GM18868 (cell line): ENCODE measurements at regions not wholly inside any gene's neighbourhood (a gene's known extent, or its start where the extent isn't known, plus 50 kb on each side); places are given as distances from the start of the nearest gene placed in this dataset.

Experiments used
- ATAC-seq: cut with Tn5 transposase; IDR thresholded peaks from one replicate; pipeline ENCODE4 v1.9.1; 2021; ENCODE audit warnings: mild to moderate bottlenecking, moderate library complexity; ENCODE audit not compliant: unreplicated experiment

DNA sequence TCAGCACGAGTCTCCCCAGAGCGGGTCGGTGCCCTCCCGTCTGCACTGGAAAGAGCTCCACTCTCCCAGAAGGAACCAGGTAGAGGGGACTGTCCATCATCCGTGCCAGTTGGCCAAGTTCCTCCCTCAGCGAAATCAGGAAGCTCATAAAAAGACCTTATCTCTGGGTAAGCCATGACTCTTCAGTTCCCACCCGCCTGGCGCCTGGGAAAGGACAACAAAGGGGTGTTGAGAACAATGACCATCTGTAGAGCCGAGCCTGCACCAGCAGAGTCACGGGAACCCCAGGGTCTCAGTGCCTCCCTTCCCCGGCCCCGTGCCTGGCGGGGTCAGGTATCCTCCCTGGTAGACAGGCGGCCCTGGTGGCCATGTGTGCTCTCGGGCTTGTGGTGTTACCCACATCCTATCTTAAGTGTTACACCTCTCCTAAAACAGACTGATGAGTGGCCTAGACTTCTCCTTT lies 190.7 kb downstream of the AXIN2 start:
- ATAC-seq: no peak

DNA sequence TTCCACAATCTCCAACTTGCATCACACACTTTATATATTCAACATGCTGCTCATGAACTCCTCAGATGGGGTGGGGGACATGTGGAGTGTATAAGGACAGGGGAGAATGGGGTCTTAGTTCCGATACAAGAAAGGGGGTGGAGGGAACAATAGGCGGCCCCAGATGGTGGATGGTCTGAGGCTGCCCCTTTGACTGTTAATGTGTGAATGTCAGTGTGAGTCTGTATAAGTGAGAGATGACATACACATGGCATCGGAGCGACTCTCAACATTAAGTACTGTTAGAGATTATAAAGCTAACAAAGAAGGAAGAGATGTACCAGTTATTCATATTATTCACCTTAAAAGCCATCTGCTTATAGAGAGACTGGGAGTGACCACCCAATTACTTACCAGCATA lies 193.1 kb downstream of the AXIN2 start:
- no peak for ATAC-seq

DNA sequence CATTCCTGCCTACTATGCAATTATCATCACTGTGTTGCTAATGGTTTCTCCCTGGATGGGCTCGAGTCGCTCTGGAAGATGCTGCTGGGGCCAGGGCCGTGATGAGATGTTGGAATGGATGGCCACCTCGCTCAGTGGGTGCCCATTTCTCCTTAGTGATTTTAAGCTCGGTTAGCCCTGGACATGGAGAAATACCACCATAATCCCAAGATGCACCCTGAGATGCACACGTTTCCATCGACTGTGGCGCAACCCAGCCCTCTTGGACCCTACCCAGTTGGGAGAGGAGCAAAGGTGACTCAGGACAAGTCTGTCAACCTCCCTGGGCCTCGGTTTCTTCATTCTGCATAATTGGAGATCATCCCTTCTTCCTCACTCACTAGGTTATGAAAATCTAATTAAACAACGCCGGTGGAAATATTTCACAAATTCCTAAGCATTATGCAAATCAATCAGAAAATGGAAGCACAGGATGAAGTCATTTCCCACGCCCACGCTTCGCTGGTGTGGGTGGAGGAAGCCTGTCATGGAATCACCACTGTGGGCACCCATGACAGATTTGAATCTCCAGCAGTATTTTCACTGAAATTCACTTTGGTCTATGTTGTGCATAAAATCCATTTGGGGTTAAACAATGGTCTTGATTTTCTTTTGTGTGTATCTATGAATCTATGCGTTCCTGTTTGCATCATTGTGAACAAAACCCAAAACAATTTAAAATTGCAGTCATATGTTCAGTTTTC lies 195.2 kb downstream of the AXIN2 start:
- ATAC-seq: no peak

DNA sequence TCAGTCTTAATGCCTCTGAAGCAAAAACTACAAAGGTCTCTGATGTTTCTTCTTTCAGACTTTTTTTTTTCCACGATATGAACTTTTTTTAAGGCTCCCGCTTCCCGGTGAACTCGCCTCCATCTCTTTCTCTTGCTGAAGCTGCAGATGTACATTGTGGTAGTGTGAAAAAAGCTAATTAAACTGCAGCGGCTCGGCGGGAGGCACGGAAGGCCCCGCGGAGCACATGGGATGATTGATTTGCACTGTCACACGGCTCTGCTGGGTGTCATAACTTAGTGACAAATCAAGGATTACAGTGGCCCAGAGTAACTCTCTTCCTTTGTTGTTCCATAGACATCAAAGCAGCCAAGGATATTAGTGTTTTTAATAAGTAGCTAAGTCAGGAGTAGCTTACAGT lies 196.3 kb downstream of the AXIN2 start:
- ATAC-seq: no peak

DNA sequence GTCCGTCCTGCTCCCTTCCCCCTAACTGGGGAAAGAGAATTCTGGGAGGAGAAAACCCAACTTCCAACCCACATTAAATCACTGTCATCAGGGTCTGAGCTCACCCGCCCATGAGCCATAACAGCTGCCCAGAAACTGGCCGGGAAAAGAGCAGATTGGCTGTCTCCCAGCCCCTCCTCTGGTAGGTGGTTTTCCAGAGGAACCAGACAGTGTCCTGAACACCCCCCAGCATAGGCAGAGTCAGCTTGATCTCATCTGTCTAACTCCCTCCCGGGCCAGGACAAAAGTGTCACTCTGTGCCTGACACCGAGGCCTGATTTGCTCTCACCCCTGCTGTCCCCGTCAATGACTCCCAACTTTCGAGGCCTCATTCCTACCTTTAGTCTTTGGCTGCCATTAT lies 197.0 kb downstream of the AXIN2 start:
- no peak for ATAC-seq

DNA sequence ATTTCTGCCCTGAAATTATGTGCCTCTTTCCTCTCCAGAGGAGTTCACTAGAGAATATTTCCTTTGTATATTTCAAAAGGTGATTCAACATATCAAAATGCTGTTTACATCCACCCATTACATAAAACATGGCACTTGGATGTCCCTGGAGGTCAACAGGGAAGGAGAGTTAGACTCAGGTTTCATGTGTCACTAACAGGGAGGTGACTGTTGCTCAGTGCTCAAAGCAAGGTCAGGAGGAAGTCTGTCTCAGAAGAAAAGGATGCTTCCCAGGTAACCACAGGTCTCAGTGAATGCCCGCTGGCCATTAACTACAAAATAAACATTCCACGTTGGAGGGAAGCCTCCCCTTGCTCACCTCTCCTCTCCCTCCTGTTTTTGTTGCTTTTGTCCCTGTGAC lies 198.6 kb downstream of the AXIN2 start:
- ATAC-seq: no peak

DNA sequence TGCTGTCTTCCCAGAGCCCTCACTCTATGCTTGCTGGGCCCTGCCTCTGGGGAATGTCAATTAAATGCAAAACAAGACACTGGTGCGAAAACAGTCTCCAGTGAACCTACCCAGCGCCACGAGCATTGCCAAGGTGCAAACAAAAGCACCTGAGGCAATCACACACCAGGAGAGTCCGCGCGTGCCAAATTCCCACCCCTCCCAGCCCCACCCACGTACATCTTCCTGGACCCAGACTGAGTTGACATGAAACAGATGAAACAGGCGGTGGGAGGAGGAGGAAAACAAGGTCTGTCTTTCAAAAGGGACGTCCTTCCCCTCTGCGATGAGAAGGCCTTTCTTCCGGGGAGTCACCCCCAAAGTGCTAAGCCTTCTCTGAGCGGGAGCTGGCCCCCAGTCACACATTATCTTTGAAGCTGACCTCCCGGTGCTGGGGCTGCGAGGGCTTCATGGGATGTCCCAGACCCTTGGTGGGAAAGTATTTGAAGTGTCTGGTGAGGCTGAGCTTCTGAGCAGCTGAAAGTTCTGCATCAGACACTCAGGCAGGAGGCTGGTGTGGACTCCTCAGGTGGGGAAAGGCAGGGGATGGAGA lies 200.4 kb downstream of the AXIN2 start:
- no peak for ATAC-seq

DNA sequence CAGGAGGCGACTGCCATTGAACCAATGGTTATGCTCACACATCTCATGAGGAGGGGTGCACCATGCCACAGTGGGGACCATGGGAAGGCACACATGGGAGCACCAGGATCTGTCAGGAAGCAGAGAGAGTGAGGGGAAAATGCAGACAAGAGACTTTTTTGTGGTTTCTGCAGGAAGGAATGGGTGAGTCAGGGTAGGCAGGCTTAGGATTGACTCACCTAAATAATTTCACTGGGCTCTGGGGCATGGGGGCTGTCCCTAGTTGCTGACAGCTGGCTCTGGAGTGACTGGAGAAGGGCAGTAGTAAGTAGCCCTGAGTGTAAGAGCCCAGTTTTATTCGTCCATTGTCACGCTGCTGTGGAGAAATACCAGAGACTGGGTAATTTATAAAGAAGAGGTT lies 202.4 kb downstream of the AXIN2 start:
- no peak for ATAC-seq

DNA sequence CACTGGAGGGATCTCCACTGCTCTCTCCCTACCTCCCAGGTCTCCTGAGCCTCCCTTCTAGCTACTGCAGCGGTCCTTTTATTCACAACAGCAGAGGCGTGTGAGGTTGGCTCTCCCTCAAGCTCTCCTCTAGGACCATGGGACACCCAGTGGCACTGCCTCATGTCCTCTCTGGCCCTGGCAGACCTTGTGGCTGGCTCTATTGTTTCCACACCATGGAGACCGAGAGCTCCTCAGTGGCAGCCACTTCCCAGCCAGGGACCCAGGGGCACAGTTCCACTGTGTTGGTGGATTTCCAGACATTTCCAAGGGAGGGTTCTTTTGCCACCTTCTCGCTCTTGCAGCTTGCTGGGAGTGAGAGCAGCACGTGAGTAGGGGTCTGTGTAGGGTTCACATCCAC lies 204.9 kb downstream of the AXIN2 start:
- ATAC-seq: no peak

DNA sequence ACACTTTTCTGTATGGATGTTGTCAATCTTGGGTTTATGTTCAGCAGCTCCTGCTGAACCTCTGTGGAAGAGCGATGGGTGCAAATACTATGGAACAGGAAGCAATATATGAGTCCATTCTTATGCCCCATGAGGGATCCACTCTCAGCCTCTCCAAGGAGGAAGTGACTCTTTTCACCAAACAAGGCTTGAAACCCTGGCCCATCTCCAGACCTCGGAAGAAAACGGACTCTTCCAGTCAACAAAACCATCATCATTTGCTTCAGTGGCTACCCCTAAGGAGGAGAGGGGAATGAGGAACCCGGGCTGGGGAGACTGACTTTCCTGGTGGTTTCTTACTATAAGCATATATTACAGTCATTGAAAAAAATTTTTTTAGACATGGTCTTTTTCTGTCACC lies 206.2 kb downstream of the AXIN2 start:
- ATAC-seq: no peak

DNA sequence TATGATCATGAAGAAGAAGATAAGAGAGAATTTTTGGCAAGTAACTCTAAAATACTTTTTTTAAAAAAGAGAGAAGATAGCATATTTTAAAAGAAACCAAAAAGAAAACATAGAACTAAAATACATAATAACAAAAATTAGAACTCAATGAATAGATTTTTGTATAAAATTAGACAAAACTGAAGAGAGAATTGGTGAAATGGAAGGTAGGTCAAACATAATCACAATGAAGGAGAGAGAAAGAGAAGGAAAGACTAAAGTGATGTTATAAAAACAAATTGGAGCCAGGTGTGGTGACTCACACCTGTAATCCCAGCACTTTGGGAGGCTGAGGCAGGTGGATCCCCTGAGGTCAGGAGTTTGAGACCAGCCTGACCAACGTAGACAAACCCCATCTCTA lies 211.5 kb downstream of the AXIN2 start:
- no peak for ATAC-seq

DNA sequence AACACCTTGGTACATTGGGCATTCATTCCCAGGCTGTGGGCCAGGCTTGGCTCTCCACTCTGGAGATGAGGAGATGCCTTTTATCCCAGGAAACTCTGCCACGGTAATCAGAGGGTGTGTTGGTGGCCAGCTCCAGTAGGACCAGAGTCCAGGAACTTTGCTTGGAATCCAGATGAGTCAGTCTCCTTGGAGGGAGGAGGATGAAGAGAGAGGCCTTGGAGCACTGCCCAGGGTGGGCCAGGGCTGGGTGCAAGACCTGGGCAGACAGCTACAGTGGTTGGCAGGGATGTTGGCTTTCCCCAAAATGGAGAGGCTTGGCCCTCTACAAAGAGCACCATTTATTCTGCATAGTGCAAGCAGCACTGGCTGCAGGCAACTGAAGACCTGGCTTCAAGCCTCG lies 209.0 kb downstream of the RGS9 start:
- no peak for ATAC-seq

DNA sequence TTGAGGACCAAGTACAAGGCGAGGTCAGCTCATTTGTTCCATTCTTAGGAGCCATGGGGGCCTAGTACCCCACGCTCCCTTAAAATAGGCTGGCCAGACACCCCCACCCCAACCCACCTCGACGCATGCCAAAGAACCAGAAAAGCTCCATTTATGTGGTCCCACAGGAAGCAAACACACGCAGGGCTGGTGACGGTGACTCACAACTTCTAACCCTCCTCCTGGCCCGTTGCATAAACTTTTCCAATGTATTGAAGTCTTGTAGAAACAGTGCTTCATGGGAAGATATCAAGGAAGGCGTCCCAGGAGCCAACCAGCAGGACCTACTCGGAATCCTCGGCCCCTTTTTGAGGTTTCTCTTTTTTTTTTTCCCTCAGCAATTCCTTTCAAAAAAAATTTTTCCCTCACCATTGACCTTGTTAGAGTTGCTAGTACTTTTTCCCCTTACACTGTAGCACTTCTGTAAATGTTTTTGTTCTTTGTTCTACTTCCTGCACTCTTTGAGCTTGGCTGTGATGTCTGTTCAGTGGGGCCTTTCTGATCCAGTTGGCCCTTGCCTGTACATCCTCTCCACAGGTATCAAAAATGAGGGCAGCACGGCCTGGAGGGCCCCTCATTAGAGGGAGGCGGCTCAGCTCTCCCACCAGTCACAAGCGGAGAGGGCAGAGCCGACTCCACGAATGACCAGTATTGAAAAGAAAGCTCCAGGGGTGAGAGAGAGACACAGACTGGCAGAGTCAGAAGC lies 208.3 kb downstream of the RGS9 start:
- ATAC-seq: no peak

DNA sequence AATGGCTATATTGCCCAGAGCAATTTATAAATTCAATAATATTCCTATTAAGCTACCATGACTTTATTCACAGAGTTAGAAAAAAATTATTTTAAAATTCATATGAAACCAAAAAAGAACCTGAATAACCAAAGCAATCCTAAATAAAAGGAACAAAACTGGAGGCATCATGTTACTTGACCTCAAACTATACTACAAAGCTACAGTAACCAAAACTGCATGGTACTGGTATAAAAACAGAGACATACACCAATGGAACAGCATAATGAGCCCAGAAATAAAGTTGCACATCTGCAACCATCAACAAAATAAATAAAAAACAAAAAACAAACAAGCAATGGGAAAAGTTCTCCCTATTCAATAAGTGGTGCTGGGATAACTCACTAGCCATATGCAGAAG lies 203.2 kb downstream of the RGS9 start:
- no peak for ATAC-seq

DNA sequence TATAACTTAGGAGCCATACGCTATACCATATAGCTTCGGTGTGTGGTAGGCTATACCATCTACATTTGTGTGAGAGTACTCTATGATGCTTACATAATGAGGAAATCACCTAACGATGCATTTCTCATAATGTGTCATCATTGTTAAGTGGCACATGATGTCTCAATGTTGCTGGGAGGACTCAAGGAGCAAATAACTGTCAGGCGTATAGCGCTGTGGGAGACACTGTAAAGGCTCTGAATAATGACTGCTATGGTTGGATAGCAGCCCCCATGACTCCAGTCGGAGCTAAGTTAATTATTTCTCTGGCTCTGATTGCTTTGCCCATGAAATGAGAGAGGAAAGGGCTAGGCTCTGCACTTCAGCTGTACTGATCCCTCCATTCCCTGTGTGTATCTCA lies 197.2 kb downstream of the RGS9 start:
- no peak for ATAC-seq

DNA sequence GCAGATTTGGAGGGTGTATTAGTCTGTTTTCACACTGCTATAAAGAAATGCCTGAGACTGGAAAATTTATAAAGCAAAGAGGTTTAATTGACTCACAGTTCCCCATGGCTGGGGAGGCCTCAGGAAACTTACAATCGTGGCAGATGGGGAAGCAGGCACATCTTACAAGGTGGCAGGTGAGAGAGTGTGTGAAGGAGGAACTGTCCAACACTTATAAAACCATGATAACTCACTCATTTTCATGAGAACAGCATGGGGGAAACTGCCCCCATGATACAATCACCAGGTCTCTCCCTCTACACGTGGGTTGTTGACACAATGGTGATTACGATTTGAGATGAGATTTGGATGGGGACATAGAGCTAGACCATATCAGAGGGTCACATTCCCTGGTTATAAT lies 195.6 kb downstream of the RGS9 start:
- ATAC-seq: no peak

DNA sequence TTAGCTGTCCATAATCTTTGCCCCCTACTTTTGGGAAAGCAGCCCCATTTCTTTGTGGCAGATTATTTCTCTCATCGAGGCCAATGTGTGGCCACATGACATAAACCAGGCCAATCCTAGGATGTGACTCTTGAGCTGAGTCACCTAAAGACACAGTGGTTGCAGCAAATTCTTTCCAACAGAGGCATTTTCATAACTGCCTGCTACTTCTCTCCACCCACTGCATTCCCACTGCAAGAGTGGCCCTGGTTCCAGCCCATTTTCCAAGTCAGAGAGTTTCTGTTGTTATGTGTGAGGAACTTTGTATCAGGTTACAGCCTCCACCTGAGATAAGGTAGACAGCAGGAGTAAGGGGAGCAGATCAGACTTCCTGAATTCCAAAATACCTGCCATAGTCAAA lies 195.2 kb downstream of the RGS9 start:
- ATAC-seq: no peak

DNA sequence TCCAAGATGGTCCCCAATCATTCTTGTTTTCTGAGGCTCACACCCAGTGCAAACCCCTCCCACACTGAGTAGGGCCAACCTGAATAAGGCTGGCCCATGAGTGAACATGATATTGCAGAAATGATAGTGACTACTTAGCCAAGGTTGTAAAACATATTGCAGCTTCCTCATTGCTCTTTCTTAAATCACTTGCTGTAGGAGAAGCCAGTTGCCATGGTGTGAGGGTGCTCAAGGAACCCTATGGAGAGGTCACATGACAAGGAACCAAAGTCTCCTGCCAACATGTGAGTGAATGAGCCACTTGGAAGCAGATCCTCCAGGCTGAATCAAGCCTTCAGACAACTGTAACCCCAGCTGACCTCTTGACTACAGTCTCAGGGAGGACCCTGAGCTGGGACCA lies 191.4 kb downstream of the RGS9 start:
- ATAC-seq: no peak

DNA sequence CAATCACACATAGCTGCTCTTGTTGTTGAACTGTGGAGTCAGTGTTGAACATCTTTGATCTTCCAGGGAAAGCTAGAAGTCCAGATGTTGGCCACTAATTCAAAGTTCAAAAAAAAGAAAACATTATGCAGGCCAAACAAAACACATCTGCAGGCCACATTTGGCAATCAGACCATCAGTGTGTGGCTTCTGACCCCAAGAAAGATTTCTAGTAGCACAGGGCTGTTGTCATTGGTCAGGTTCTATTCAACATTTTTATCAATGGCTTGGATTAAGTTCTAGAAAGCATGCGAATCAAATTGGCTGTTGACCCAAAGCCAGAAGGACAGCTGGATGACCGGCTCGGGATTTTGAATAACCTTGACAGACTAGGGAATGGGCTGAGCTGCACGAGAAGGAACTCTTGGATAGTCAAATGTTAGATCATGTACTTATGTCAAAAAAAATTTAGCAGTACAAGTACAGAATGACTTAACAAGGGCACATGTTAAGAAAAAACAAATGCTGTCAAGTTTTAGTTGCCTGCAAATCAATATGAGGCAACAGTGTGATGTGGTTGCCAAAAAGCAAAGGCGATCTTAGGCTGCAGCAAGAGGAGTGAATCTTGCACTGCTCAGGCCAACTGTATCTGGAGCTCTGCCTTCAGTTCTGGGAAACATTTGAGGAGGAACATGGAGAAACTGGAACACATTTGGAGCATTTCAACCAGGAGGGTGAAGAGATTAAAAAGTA lies 187.6 kb downstream of the RGS9 start:
- no peak for ATAC-seq

DNA sequence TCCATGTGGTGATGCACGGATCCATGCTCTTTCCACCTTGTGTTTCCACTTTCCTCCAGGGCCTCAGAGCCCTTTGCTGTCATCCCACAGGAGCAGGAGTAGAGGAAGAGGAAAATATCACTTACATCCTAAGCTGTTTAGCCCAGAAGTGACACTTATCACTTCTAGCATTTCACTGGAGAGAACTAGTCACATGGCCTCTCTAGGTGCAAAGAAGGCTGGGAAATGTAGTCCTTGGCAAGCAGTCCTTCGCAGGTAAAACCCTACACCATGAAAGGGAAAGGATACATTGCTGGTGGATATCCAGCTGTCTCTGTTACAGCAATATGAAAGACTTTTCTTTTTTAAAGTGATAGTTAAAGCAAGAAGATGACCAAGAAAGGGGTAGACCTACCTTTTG lies 185.9 kb downstream of the RGS9 start:
- ATAC-seq: no peak

DNA sequence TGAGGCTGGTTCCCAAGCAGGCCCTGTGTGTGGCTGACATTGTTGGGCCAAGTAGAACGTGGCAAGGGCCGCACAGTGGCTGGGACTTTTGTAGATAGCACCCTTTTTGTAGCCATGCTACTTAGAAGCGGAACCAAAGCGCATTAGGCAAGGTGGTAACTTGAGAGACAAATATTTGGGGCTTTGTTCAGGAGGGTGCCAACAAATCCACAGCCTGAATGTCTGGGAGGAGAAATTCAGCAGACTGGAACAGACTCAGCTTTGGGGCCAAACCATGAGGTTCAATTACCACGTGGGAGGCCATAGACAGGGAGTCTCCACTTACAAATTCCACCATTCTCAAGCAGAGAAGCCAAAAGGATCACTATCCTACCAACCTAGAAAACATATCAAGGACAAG lies 183.7 kb downstream of the RGS9 start:
- no peak for ATAC-seq

DNA sequence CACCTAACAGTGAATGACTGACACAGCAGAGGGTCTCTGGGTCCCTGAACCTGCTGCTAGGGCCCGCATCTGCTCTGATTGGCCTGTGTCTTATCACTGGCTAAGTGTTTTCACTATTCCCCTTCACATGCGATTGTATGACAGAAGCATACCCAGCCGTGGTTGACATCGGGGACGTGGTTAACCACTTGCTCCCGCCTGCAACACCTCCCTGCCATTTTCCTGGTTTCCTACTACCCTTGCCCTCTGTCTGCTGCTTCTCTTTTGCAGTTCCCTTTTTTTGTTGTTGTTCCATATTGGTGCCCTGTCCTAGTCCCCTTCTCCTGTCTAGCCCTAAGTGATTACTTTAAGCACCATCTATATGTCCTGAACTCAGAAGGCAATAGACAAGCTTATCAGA lies 177.0 kb downstream of the RGS9 start:
- no peak for ATAC-seq
